GM10248 (cell line): ENCODE measurements at regions not wholly inside any gene's neighbourhood (a gene's known extent, or its start where the extent isn't known, plus 50 kb on each side); places are given as distances from the start of the nearest gene placed in this dataset.
"Not testable (repeated sequence)": the region's sequence is repeated elsewhere in the genome, so short reads cannot be mapped to it uniquely, and the experiment has no call there.

ENCODE experiments used
- CTCF ChIA-PET: fragments of 300-600 bp; sonication (Branson Sonifier 250); formaldehyde crosslinking; extraction: SDS; loops from one replicate; lab custom pipeline; 2021; ENCODE audit warnings: antibody characterized with exemption; lab: Yijun Ruan, JAX
- POLR2A ChIA-PET: fragments of 350-650 bp; sonication (Branson Sonifier 250); formaldehyde crosslinking; extraction: SDS; loops from one replicate; lab custom pipeline; 2020; ENCODE audit warnings: antibody characterized with exemption; lab: Yijun Ruan, JAX
- DNase-seq: peaks from one replicate; pipeline ENCODE4 v3.0.0; 2012; ENCODE audit errors: extremely low spot score
- TF ChIP-seq, protein P1 (sequence below): IDR thresholded peaks from 2 replicates; pipeline ENCODE4 v1.5.1; 2012; ENCODE audit warnings: mild to moderate bottlenecking, low read depth; ENCODE audit errors: extremely low read depth, missing control alignments, control extremely low read depth

GRCh38 chr7:109577265-109577664 lies 1007.6 kb downstream of the DNAJB9 start:
- TF ChIP-seq, protein P1, sequence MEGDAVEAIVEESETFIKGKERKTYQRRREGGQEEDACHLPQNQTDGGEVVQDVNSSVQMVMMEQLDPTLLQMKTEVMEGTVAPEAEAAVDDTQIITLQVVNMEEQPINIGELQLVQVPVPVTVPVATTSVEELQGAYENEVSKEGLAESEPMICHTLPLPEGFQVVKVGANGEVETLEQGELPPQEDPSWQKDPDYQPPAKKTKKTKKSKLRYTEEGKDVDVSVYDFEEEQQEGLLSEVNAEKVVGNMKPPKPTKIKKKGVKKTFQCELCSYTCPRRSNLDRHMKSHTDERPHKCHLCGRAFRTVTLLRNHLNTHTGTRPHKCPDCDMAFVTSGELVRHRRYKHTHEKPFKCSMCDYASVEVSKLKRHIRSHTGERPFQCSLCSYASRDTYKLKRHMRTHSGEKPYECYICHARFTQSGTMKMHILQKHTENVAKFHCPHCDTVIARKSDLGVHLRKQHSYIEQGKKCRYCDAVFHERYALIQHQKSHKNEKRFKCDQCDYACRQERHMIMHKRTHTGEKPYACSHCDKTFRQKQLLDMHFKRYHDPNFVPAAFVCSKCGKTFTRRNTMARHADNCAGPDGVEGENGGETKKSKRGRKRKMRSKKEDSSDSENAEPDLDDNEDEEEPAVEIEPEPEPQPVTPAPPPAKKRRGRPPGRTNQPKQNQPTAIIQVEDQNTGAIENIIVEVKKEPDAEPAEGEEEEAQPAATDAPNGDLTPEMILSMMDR = no peak
- CTCF ChIA-PET = no interaction called here
- no peak for DNase-seq
- POLR2A ChIA-PET = no interaction called here

GRCh38 chr7:109579901-109580300 lies 1010.2 kb downstream of the DNAJB9 start:
- no peak for DNase-seq
- CTCF ChIA-PET = interaction anchor here (0.8 kb wide), 1 partner anchor 19 kb away, joined by 3 read pairs; no protein-coding TSS in a partner anchor
- TF ChIP-seq, protein P1 = no peak
- POLR2A ChIA-PET = no interaction called here

GRCh38 chr7:109582211-109582610 lies 1012.5 kb downstream of the DNAJB9 start:
- CTCF ChIA-PET = interaction anchor here (2.0 kb wide), 1 partner anchor 10 kb away, joined by 5 read pairs; no protein-coding TSS in a partner anchor
- TF ChIP-seq, protein P1 = no peak
- POLR2A ChIA-PET = no interaction called here
- no peak for DNase-seq

DNA sequence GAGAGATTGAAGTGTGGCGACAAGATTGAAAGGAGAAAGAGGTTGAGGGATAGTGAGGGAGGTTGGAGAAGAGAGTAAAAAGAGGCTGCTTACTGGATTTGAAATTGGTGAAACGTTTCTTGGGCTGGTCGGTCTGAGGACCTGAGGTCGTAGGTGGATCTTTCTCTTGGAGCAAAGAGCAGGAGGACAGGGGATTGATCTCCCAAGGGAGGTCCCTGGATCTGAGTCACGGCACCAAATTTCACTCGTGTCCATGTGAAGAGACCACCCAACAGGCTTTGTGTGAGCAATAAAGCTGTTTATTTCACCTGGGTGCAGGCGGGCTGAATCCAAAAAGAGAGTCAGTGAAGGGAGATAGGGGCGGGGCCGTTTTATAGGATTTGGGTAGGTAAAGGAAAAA lies 1027.3 kb downstream of the DNAJB9 start:
- DNase-seq, CTCF ChIA-PET, POLR2A ChIA-PET: not testable (repeated sequence)

- TF ChIP-seq, protein P1 = no peak
Measured at GRCh38 chr7:109611656-109612055, 1042.0 kb downstream of the DNAJB9 start.

DNA sequence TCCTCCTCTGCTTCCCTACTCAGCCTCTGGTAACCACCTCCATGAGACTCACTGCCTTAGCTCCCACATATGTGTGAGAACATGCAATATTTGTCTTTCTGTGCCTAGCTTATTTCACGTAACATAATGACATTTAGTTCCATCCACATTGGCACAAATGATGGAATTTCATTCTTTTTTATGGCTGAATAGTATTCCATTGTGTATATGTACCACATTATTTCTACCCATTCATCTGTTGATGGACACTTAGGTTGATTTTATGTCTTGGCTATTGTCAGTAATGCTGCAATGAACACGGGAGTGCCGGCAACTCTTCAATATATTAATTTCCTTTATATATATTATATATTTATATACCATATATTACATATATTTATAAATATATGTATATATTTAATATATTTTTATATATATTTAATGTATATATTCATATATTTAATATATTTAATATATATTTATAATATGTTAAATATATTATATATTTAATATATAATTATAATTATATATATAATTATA lies 1046.9 kb downstream of the DNAJB9 start:
- ChIA-PET CTCF (no interaction called here), POLR2A (no interaction called here)
- no peak for DNase-seq
- TF ChIP-seq, protein P1 = no peak

More at GRCh38 chr7:109611656-109612055, 1042.0 kb downstream of the DNAJB9 start:
- CTCF ChIA-PET = no interaction called here
- DNase-seq = no peak
- POLR2A ChIA-PET = no interaction called here

DNA sequence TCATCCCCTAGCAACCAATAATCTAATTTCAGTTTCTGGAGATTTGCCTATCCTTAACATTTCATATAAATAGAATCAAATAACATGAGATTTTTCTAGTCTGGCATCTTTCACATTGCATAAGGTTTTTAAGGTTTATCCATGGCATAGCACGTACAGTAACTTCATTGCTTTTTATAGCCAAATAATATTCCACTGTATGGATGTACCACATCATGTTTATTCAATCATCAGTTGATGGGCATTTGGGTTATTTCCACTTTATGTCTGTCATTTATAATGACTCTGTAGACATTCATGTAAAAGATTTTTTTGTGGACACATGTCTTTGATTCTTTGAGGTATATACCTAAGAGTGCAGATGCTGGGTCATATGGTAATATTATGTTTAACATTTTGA lies 1052.6 kb downstream of the DNAJB9 start:
- TF ChIP-seq, protein P1 = no peak
- ChIA-PET POLR2A (no interaction called here), CTCF (no interaction called here)
- no peak for DNase-seq

DNA sequence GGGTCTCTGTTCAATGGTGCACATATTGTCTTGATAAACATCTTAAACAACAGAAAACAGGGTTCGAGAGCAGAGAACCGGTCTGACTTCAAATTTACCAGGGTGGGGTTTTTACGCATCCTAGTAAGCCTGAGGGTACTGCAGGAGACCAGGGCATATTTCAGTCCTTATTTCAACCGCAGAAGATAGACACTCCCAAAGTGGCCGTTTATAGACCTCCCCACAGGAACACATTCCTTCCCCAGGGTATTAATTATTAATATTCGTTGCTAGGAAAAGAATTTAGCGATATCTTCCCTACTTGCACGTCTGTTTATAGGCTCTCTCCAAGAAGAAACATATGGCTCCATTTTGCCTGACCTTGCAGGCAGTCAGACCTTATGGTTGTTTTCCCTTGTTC lies 1063.2 kb downstream of the DNAJB9 start:
- CTCF ChIA-PET, POLR2A ChIA-PET: not testable (repeated sequence)

More for the DNA sequence above, 1063.2 kb downstream of the DNAJB9 start:
- not testable (repeated sequence) for DNase-seq
